ENCODE measurements at regions not wholly inside any gene's neighbourhood (a gene's known extent, or its start where the extent isn't known, plus 50 kb on each side); places are given as distances from the start of the nearest gene placed in this dataset.

DNA sequence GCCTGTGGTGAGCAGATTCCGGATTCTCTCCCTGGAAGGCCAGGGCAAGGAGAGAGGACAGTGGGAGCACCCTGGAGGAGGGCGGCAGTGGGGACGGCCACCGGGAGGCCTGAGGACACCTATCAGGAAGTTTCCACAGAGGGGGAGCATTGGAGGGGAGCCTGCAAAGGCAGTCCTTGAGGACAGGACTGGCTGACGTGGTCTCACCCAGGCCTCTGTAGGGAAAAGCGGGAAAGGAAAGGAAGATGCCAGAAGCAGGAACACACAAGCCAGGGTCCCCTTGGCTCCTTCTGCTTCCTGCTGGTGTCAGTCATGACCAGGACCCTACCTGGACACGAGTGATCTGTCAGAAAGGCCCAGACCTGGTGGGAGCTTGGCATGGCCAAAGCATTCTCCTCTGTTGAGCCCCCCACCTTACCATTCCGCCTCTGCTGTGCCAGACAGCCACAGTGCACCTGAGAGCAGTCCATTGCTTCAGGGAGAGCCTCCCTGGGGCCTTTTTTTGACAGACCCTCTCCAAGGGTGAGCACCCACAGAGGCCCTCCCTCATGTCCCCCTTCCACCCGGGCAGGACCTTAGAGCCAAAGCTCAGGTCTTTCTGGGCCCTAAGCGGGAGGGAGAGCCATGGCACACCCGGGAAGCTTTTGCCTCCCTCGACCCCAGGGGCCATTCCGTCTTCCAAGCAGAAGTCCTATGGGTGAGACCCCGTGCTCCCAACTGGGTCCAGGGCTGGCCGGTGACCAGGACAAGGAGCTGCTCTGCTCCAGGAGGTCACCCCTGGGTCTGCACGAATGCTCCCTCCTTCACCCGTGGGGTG, 333.1 kb downstream of the DYSF start:
- TF ChIP-seq, protein P1, sequence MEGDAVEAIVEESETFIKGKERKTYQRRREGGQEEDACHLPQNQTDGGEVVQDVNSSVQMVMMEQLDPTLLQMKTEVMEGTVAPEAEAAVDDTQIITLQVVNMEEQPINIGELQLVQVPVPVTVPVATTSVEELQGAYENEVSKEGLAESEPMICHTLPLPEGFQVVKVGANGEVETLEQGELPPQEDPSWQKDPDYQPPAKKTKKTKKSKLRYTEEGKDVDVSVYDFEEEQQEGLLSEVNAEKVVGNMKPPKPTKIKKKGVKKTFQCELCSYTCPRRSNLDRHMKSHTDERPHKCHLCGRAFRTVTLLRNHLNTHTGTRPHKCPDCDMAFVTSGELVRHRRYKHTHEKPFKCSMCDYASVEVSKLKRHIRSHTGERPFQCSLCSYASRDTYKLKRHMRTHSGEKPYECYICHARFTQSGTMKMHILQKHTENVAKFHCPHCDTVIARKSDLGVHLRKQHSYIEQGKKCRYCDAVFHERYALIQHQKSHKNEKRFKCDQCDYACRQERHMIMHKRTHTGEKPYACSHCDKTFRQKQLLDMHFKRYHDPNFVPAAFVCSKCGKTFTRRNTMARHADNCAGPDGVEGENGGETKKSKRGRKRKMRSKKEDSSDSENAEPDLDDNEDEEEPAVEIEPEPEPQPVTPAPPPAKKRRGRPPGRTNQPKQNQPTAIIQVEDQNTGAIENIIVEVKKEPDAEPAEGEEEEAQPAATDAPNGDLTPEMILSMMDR (IDR thresholded peaks at IDR 0.05) = no peak
- no peak for TF ChIP-seq ZFX (IDR thresholded peaks at IDR 0.05; ENCODE audit: borderline replicate concordance)
